ENCODE measurements at regions not wholly inside any gene's neighbourhood (a gene's known extent, or its start where the extent isn't known, plus 50 kb on each side); places are given as distances from the start of the nearest gene placed in this dataset.

GRCh38 chr4:104412344-104412743 lies 82.3 kb downstream of the CXXC4 start:
- TF ChIP-seq CTCF (IDR thresholded peaks at IDR 0.05) (no peak), ZFX (IDR thresholded peaks at IDR 0.05; ENCODE audit: borderline replicate concordance) (no peak)
